Calu3 (cell line): ENCODE measurements at regions not wholly inside any gene's neighbourhood (a gene's known extent, or its start where the extent isn't known, plus 50 kb on each side); places are given as distances from the start of the nearest gene placed in this dataset.
"Not testable (repeated sequence)": the region's sequence is repeated elsewhere in the genome, so short reads cannot be mapped to it uniquely, and the experiment has no call there.

Experiments used
- BruUV-seq: library from RNA; stranded (reverse); fragments of 400-500 nt; replicated peaks from 2 replicates; lab custom pipeline; 2021; lab: Mats Ljungman, UMichigan
- CTCF ChIA-PET: fragments of 300-600 bp; sonication (Branson Sonifier 250); formaldehyde crosslinking; loops from one replicate; lab custom pipeline; 2022; ENCODE audit warnings: antibody characterized with exemption; lab: Charles Lee
- DNase-seq: peaks from one replicate; pipeline ENCODE4 v3.0.0; 2022
- H3K27ac Mint-ChIP-seq: one replicate; pipeline ENCODE4 v1.8.0; 2022; ENCODE audit warnings: mixed read lengths; ENCODE audit not compliant: unreplicated experiment
- H3K27me3 Mint-ChIP-seq: one replicate; pipeline ENCODE4 v1.8.0; 2022; ENCODE audit warnings: mixed read lengths; ENCODE audit not compliant: unreplicated experiment
- H3K36me3 Mint-ChIP-seq: one replicate; pipeline ENCODE4 v1.8.0; 2022; ENCODE audit warnings: mild to moderate bottlenecking, moderate library complexity, mixed read lengths; ENCODE audit not compliant: insufficient read depth, unreplicated experiment
- H3K4me1 Mint-ChIP-seq: one replicate; pipeline ENCODE4 v1.8.0; 2022; ENCODE audit warnings: mild to moderate bottlenecking, low read depth, mixed read lengths; ENCODE audit not compliant: unreplicated experiment
- H3K4me3 Mint-ChIP-seq: one replicate; pipeline ENCODE4 v1.8.0; 2022; ENCODE audit warnings: mild to moderate bottlenecking, low read depth, moderate library complexity, mixed read lengths; ENCODE audit not compliant: unreplicated experiment
- H3K9me3 Mint-ChIP-seq: one replicate; pipeline ENCODE4 v1.8.0; 2022; ENCODE audit warnings: low read depth, mixed read lengths; ENCODE audit not compliant: unreplicated experiment
- intact Hi-C: fragments of 100-400 bp; cut with micrococcal nuclease; formaldehyde crosslinking; loops from one replicate; pipeline ENCODE4 v1.10.0; 2022; ENCODE audit not compliant: unreplicated experiment
- TF ChIP-seq, protein P1 (sequence below): fragments of 200-600 bp; IDR thresholded peaks from one replicate; pipeline ENCODE4 v1.8.0; 2022; ENCODE audit warnings: antibody characterized with exemption; ENCODE audit not compliant: unreplicated experiment

DNA sequence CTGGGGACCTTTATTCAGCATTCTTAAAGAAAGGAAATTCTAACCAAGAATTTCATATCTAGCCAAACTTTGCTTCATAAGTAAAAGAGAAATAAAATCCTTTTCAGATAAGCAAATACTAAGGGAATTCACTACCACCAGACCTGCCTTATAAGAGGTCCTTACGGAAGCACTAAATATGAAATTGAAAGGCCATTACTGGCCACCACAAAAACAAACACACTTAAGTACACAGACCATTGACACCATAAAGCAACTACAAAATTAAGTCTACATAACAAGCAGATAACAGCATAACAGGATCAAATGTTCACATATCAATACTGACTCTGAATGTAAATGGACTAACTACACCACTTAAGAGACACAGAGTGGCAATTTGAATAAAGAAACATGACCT lies 361.4 kb upstream of the POU5F2 start:
- no peaks in the 10 kb centered on the region for H3K36me3 Mint-ChIP-seq
- H3K4me3 Mint-ChIP-seq: no peak overlapping the region
- H3K9me3 Mint-ChIP-seq: peaks cover 14% of the 10 kb centered on the region
- peaks cover 39% of the 10 kb centered on the region for H3K4me1 Mint-ChIP-seq
- intact Hi-C loops: no loop called here
- BruUV-seq: no TSS peak
- no peak for DNase-seq
- CTCF ChIA-PET: no interaction called here
- no peak overlapping the region for H3K27ac Mint-ChIP-seq
- no peaks in the 10 kb centered on the region for H3K27me3 Mint-ChIP-seq
- TF ChIP-seq, protein P1, sequence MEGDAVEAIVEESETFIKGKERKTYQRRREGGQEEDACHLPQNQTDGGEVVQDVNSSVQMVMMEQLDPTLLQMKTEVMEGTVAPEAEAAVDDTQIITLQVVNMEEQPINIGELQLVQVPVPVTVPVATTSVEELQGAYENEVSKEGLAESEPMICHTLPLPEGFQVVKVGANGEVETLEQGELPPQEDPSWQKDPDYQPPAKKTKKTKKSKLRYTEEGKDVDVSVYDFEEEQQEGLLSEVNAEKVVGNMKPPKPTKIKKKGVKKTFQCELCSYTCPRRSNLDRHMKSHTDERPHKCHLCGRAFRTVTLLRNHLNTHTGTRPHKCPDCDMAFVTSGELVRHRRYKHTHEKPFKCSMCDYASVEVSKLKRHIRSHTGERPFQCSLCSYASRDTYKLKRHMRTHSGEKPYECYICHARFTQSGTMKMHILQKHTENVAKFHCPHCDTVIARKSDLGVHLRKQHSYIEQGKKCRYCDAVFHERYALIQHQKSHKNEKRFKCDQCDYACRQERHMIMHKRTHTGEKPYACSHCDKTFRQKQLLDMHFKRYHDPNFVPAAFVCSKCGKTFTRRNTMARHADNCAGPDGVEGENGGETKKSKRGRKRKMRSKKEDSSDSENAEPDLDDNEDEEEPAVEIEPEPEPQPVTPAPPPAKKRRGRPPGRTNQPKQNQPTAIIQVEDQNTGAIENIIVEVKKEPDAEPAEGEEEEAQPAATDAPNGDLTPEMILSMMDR: no peak

- CTCF ChIA-PET, intact Hi-C loops, H3K27me3 Mint-ChIP-seq, H3K36me3 Mint-ChIP-seq, H3K4me3 Mint-ChIP-seq, H3K27ac Mint-ChIP-seq, BruUV-seq, DNase-seq: not testable (repeated sequence)
- peaks cover 47% of the 10 kb centered on the region for H3K4me1 Mint-ChIP-seq
- H3K9me3 Mint-ChIP-seq: peaks cover 12% of the 10 kb centered on the region
Observed at GRCh38 chr5:94097384-94097783, 356.0 kb upstream of the POU5F2 start.

- BruUV-seq: no TSS peak
- TF ChIP-seq, protein P1: no peak
- H3K4me1 Mint-ChIP-seq: peaks cover 44% of the 10 kb centered on the region
- no peaks in the 10 kb centered on the region for H3K36me3 Mint-ChIP-seq
- no peak for DNase-seq
- intact Hi-C loops: no loop called here
- CTCF ChIA-PET: no interaction called here
- H3K9me3 Mint-ChIP-seq: peaks cover 12% of the 10 kb centered on the region
- no peaks in the 10 kb centered on the region for H3K27me3 Mint-ChIP-seq
- H3K27ac Mint-ChIP-seq: no peak overlapping the region
- H3K4me3 Mint-ChIP-seq: no peak overlapping the region
Observed at GRCh38 chr5:94094793-94095441, 353.5 kb upstream of the POU5F2 start.

DNA sequence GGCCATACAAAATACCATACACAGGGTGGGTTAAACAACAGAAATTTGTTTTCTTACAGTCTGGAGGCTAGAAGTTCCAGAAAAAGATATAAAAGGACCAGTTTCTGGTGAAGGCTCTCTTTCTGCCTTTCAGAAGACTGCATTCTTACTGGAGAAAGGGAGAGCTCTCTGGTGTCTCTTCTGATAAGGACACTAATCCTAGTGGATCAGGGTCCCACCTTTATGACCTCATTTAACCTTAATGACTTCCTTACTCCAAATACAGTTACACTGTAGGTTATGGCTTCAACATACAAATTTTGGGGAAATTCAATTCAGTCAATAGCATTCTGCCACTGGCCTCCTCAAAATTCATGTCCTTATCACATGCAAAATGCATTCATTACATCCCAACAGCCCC lies 351.9 kb upstream of the POU5F2 start:
- CTCF ChIA-PET: no interaction called here
- Mint-ChIP-seq H3K36me3 (no peaks in the 10 kb centered on the region), H3K4me3 (no peak overlapping the region), H3K27ac (no peak overlapping the region), H3K27me3 (no peaks in the 10 kb centered on the region), H3K9me3 (peaks cover 10% of the 10 kb centered on the region), H3K4me1 (peaks cover 29% of the 10 kb centered on the region)
- intact Hi-C loops: no loop called here
- TF ChIP-seq, protein P1: no peak
- no TSS peak for BruUV-seq
- no peak for DNase-seq

- H3K4me3 Mint-ChIP-seq, H3K36me3 Mint-ChIP-seq, H3K9me3 Mint-ChIP-seq, BruUV-seq, intact Hi-C loops, H3K27me3 Mint-ChIP-seq, CTCF ChIA-PET, H3K4me1 Mint-ChIP-seq, H3K27ac Mint-ChIP-seq: not testable (repeated sequence)
- peak; percentile 27 for DNase-seq
- TF ChIP-seq, protein P1: peak; percentile 28
Observed at GRCh38 chr5:94086635-94087034, 345.2 kb upstream of the POU5F2 start.
